GM19351 (cell line): ENCODE measurements at regions not wholly inside any gene's neighbourhood (a gene's known extent, or its start where the extent isn't known, plus 50 kb on each side); places are given as distances from the start of the nearest gene placed in this dataset.
"Not testable (repeated sequence)": the region's sequence is repeated elsewhere in the genome, so short reads cannot be mapped to it uniquely, and the experiment has no call there.

Experiments
- ATAC-seq: cut with Tn5 transposase; IDR thresholded peaks from one replicate; pipeline ENCODE4 v1.9.1; 2021; ENCODE audit warnings: mild to moderate bottlenecking, moderate library complexity; ENCODE audit not compliant: unreplicated experiment

- ATAC-seq: no peak
Measured at GRCh38 chr22:49678137-49678841, 149.4 kb downstream of the BRD1 start.

GRCh38 chr22:49677495-49677889, 150.2 kb downstream of the BRD1 start:
- no peak for ATAC-seq

GRCh38 chr22:49676783-49677494, 150.7 kb downstream of the BRD1 start:
- no peak for ATAC-seq

GRCh38 chr22:49676230-49676629, 151.4 kb downstream of the BRD1 start:
- ATAC-seq: no peak

GRCh38 chr22:49674479-49675050, 153.1 kb downstream of the BRD1 start:
- ATAC-seq: no peak

- ATAC-seq: no peak
Measured at GRCh38 chr22:49673048-49673447, 154.6 kb downstream of the BRD1 start.

GRCh38 chr22:49672014-49672516, 155.6 kb downstream of the BRD1 start:
- no peak for ATAC-seq

- no peak for ATAC-seq
Measured at GRCh38 chr22:49671331-49672013, 156.2 kb downstream of the BRD1 start.

GRCh38 chr22:49670456-49671330, 157.0 kb downstream of the BRD1 start:
- ATAC-seq: no peak

GRCh38 chr22:49669969-49670455, 157.7 kb downstream of the BRD1 start:
- not testable (repeated sequence) for ATAC-seq

- not testable (repeated sequence) for ATAC-seq
Measured at GRCh38 chr22:49669427-49669968, 158.2 kb downstream of the BRD1 start.

GRCh38 chr22:49668402-49668801, 159.3 kb downstream of the BRD1 start:
- no peak for ATAC-seq

- no peak for ATAC-seq
Measured at GRCh38 chr22:49667236-49667635, 160.4 kb downstream of the BRD1 start.

GRCh38 chr22:49666146-49666809, 161.4 kb downstream of the BRD1 start:
- no peak for ATAC-seq

- no peak for ATAC-seq
Measured at GRCh38 chr22:49664891-49665290, 162.8 kb downstream of the BRD1 start.

GRCh38 chr22:49664371-49664881, 163.2 kb downstream of the BRD1 start:
- ATAC-seq: no peak

- no peak for ATAC-seq
Measured at GRCh38 chr22:49663823-49664222, 163.8 kb downstream of the BRD1 start.

- ATAC-seq: no peak
Measured at GRCh38 chr22:49663311-49663711, 164.4 kb downstream of the BRD1 start.

GRCh38 chr22:49662681-49663080, 165.0 kb downstream of the BRD1 start:
- no peak for ATAC-seq
